Adrenal gland (tissue), 5 donors: ENCODE measurements at regions not wholly inside any gene's neighbourhood (a gene's known extent, or its start where the extent isn't known, plus 50 kb on each side); places are given as distances from the start of the nearest gene placed in this dataset.

ENCODE experiments used
- POLR2A ChIP-seq, 2 donors: fragments of 450-650 bp; IDR thresholded peaks; one replicate each; pipeline ENCODE4 v1.6.1; 2017; ENCODE audit warnings: antibody characterized with exemption in 2 of 2, mild to moderate bottlenecking in 2 of 2, moderate library complexity in 1 of 2
- TF ChIP-seq, protein P1 (sequence below), 6 experiments: fragments of 450-650 bp in 4 of 6; fragments of 200-600 bp in 2 of 6; sonication (generic) in 1 of 6; IDR thresholded peaks; 1 replicate in 5 of 6; 2 replicates in 1 of 6; pipeline versions ENCODE4 v1.5.1 to v1.8.0; 2016 to 2021; ENCODE audit warnings: antibody characterized with exemption in 6 of 6, mild to moderate bottlenecking in 2 of 6, moderate library complexity in 1 of 6
- donor health status: DM: no; HTN: no; CAD: no.

DNA sequence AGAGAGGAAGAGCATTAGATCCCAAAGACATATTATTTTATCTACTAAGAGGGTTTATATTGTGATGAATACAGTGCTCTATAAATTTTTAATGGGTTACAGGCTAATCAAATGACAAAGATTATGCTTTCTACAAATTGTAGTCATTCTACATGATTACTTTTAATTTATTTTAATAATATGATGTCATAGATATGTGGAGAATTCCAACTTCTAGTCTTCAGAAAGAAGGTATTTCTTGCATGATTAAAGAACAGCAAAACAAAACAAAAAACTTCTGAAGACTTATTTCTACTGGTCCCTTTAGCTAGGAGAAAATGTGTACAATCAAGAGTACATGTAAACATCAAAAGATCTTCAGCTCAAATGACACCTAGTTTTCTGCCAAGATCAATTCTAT lies 71.5 kb upstream of the FOXG1 start:
- TF ChIP-seq, protein P1, sequence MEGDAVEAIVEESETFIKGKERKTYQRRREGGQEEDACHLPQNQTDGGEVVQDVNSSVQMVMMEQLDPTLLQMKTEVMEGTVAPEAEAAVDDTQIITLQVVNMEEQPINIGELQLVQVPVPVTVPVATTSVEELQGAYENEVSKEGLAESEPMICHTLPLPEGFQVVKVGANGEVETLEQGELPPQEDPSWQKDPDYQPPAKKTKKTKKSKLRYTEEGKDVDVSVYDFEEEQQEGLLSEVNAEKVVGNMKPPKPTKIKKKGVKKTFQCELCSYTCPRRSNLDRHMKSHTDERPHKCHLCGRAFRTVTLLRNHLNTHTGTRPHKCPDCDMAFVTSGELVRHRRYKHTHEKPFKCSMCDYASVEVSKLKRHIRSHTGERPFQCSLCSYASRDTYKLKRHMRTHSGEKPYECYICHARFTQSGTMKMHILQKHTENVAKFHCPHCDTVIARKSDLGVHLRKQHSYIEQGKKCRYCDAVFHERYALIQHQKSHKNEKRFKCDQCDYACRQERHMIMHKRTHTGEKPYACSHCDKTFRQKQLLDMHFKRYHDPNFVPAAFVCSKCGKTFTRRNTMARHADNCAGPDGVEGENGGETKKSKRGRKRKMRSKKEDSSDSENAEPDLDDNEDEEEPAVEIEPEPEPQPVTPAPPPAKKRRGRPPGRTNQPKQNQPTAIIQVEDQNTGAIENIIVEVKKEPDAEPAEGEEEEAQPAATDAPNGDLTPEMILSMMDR (IDR thresholded peaks at IDR 0.05): no peak
- no peak for TF ChIP-seq POLR2A (IDR thresholded peaks at IDR 0.05)
